ENCODE measurements at regions not wholly inside any gene's neighbourhood (a gene's known extent, or its start where the extent isn't known, plus 50 kb on each side); places are given as distances from the start of the nearest gene placed in this dataset.

GRCh38 chr13:48146122-48146521 lies 51.2 kb upstream of the MED4 start:
- no peaks in the 10 kb centered on the region for H3K36me3 ChIP-seq
- H3K9me3 ChIP-seq: no peaks in the 10 kb centered on the region
- no peak overlapping the region for H3K27ac ChIP-seq
- no peak for DNase-seq (ENCODE audit: low spot score)
- intact Hi-C loops (cut with DNase I): no loop called here
- H3K27me3 ChIP-seq (replicated peaks; ENCODE audit: insufficient read depth): no peaks in the 10 kb centered on the region
- WGBS: 100% methylated on average over 1 of the region's 1 CpG
- H3K4me1 ChIP-seq (replicated peaks): no peaks in the 10 kb centered on the region
- TF ChIP-seq POLR2AphosphoS5 (IDR thresholded peaks at IDR 0.05) (no peak), CTCF (IDR thresholded peaks at IDR 0.05) (no peak), POLR2A (IDR thresholded peaks at IDR 0.05) (no peak)
- no peak overlapping the region for H3K4me3 ChIP-seq

Measured in prostate gland (tissue), 2 donors.